Thoracic aorta (tissue), 2 donors: ENCODE measurements at regions not wholly inside any gene's neighbourhood (a gene's known extent, or its start where the extent isn't known, plus 50 kb on each side); places are given as distances from the start of the nearest gene placed in this dataset.
"Not testable (repeated sequence)": the region's sequence is repeated elsewhere in the genome, so short reads cannot be mapped to it uniquely, and the experiment has no call there.

ENCODE experiments used
- ATAC-seq: fragments of 150-250 bp; one replicate; pipeline ENCODE4 v1.8.0; 2017; ENCODE audit warnings: low read depth; ENCODE audit not compliant: insufficient number of reproducible peaks, low FRiP score
- DNase-seq: peaks from one replicate; pipeline ENCODE4 v3.0.0-alpha.2; 2020; ENCODE audit warnings: low spot score
- H3K27ac ChIP-seq, 2 donors: fragments of 200-600 bp; sonication (generic); 1 replicate in 1 of 2; 2 replicates in 1 of 2; pipeline ENCODE4 v1.5.1; 2016; ENCODE audit warnings: mild to moderate bottlenecking in 2 of 2, moderate library complexity in 2 of 2
- H3K27me3 ChIP-seq: fragments of 200-600 bp; sonication (generic); replicated peaks from 2 replicates; pipeline ENCODE4 v1.6.0; 2016; ENCODE audit warnings: mild to moderate bottlenecking; ENCODE audit not compliant: insufficient read depth
- H3K36me3 ChIP-seq: fragments of 200-600 bp; sonication (generic); one replicate; pipeline ENCODE4 v1.5.1; 2016
- H3K4me1 ChIP-seq, 2 donors: fragments of 200-600 bp; sonication (generic); 1 replicate in 1 of 2; 2 replicates in 1 of 2; pipeline versions ENCODE4 v1.5.1 to v1.6.0; 2016; ENCODE audit warnings: low read depth in 2 of 2, mild to moderate bottlenecking in 1 of 2; ENCODE audit not compliant: control insufficient read depth in 1 of 2
- H3K4me3 ChIP-seq: fragments of 200-600 bp; sonication (generic); 2 replicates; pipeline ENCODE4 v1.5.1; 2016; ENCODE audit warnings: mild to moderate bottlenecking
- H3K9me3 ChIP-seq: fragments of 200-600 bp; sonication (generic); 2 replicates; pipeline ENCODE4 v1.5.1; 2016
- CTCF ChIP-seq: fragments of 200-600 bp; sonication (generic); IDR thresholded peaks from one replicate; pipeline ENCODE4 v1.5.1; 2019; ENCODE audit warnings: antibody characterized with exemption

- H3K27me3 ChIP-seq: no peaks in the 10 kb centered on the region
- H3K27ac ChIP-seq: no peak overlapping the region
- no peak for TF ChIP-seq CTCF
- peaks cover 4 to 9% of the 10 kb centered on the region in 2 donors for H3K4me1 ChIP-seq
- H3K9me3 ChIP-seq: no peaks in the 10 kb centered on the region
- no peak overlapping the region for H3K4me3 ChIP-seq
- DNase-seq: no peak
- no peak for ATAC-seq
- no peaks in the 10 kb centered on the region for H3K36me3 ChIP-seq
These were observed 226.6 kb upstream of the ADCY2 start for GRCh38 chr5:7169240-7169878.

DNA sequence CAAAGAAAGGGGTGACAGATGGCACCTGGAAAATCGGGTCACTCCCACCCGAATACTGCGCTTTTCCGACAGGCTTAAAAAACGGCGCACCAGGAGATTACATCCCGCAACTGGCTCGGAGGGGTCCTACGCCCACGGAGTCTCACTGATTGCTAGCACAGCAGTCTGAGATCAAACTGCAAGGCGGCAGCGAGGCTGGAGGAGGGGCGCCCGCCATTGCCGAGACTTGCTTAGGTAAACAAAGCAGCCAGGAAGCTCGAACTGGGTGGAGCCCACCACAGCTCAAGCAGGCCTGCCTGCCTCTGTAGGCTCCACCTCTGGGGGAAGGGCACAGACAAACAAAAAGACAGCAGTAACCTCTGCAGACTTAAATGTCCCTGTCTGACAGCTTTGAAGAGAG lies 225.2 kb upstream of the ADCY2 start:
- ATAC-seq, H3K27ac ChIP-seq, H3K9me3 ChIP-seq, H3K4me3 ChIP-seq, H3K4me1 ChIP-seq, H3K27me3 ChIP-seq, DNase-seq, H3K36me3 ChIP-seq: not testable (repeated sequence)

- DNase-seq: no peak
- no peaks in the 10 kb centered on the region for H3K4me1 ChIP-seq
- TF ChIP-seq CTCF: no peak
These were observed 216.6 kb upstream of the ADCY2 start for GRCh38 chr5:7179364-7179763.

GRCh38 chr5:7181841-7182240 lies 214.1 kb upstream of the ADCY2 start:
- no peaks in the 10 kb centered on the region for H3K36me3 ChIP-seq
- no peak overlapping the region for H3K27ac ChIP-seq
- H3K4me1 ChIP-seq: no peaks in the 10 kb centered on the region
- no peak overlapping the region for H3K4me3 ChIP-seq
- no peak for DNase-seq
- no peaks in the 10 kb centered on the region for H3K9me3 ChIP-seq
- no peak for TF ChIP-seq CTCF
- H3K27me3 ChIP-seq: no peaks in the 10 kb centered on the region
- ATAC-seq: no peak

More at GRCh38 chr5:7179364-7179763, 216.6 kb upstream of the ADCY2 start:
- no peak for ATAC-seq
- H3K4me3 ChIP-seq: no peak overlapping the region
- H3K27ac ChIP-seq: no peak overlapping the region
- no peaks in the 10 kb centered on the region for H3K9me3 ChIP-seq
- no peaks in the 10 kb centered on the region for H3K27me3 ChIP-seq
- no peaks in the 10 kb centered on the region for H3K36me3 ChIP-seq

- Histone ChIP-seq H3K4me1 (no peaks in the 10 kb centered on the region), H3K27me3 (no peaks in the 10 kb centered on the region), H3K27ac (no peak overlapping the region), H3K4me3 (no peak overlapping the region), H3K9me3 (no peaks in the 10 kb centered on the region), H3K36me3 (no peaks in the 10 kb centered on the region)
- no peak for ATAC-seq
- TF ChIP-seq CTCF: no peak
- no peak for DNase-seq
These were observed 210.2 kb upstream of the ADCY2 start for GRCh38 chr5:7185742-7186141.

GRCh38 chr5:7186818-7187217 lies 209.1 kb upstream of the ADCY2 start:
- Histone ChIP-seq H3K27ac (no peak overlapping the region), H3K27me3 (no peaks in the 10 kb centered on the region), H3K4me1 (no peaks in the 10 kb centered on the region), H3K9me3 (no peaks in the 10 kb centered on the region), H3K36me3 (no peaks in the 10 kb centered on the region), H3K4me3 (no peak overlapping the region)
- DNase-seq (no peak), ATAC-seq (no peak)
- no peak for TF ChIP-seq CTCF
